Upper lobe of left lung (tissue), 6 donors: ENCODE measurements at regions not wholly inside any gene's neighbourhood (a gene's known extent, or its start where the extent isn't known, plus 50 kb on each side); places are given as distances from the start of the nearest gene placed in this dataset.

Experiments used
- ATAC-seq, 2 donors: fragments of 200-7000 bp; cut with Tn5 transposase; one replicate each; pipeline ENCODE4 v1.9.1; 2022; ENCODE audit warnings: mild to moderate bottlenecking in 2 of 2, moderate library complexity in 2 of 2; ENCODE audit not compliant: low FRiP score in 2 of 2
- DNase-seq, 2 donors: peaks; one replicate each; pipeline ENCODE4 v3.0.0-alpha.2; 2019 to 2020
- H3K27ac ChIP-seq, 4 donors: fragments of 200-600 bp; sonication (generic); one replicate each; pipeline ENCODE4 v1.5.1; 2016 to 2019
- H3K27me3 ChIP-seq, 4 donors: fragments of 200-600 bp; sonication (generic); one replicate each; pipeline ENCODE4 v1.5.1; 2017 to 2019
- H3K36me3 ChIP-seq, 4 donors: fragments of 200-600 bp; sonication (generic); one replicate each; pipeline ENCODE4 v1.5.1; 2016 to 2019
- H3K4me1 ChIP-seq, 4 donors: fragments of 200-600 bp; sonication (generic); one replicate each; pipeline ENCODE4 v1.5.1; 2018 to 2019
- H3K4me3 ChIP-seq, 4 donors: fragments of 200-600 bp; sonication (generic); one replicate each; pipeline ENCODE4 v1.5.1; 2017 to 2019; ENCODE audit warnings: mild to moderate bottlenecking in 2 of 4, moderate library complexity in 1 of 4
- H3K9me3 ChIP-seq, 4 donors: fragments of 200-600 bp; sonication (generic); one replicate each; pipeline ENCODE4 v1.5.1; 2018 to 2019
- EP300 ChIP-seq, 4 donors: sonication (generic); formaldehyde crosslinking; IDR thresholded peaks; one replicate each; pipeline ENCODE4 v1.5.1; 2017; ENCODE audit warnings: antibody characterized with exemption in 4 of 4, control low read depth in 2 of 4
- POLR2A ChIP-seq, 4 donors: fragments of 450-650 bp; IDR thresholded peaks; one replicate each; pipeline ENCODE4 v1.5.1; 2016 to 2017; ENCODE audit warnings: antibody characterized with exemption in 4 of 4, mild to moderate bottlenecking in 2 of 4
- POLR2AphosphoS5 ChIP-seq, 2 donors: sonication (generic); formaldehyde crosslinking; IDR thresholded peaks; one replicate each; pipeline ENCODE4 v1.5.1; 2017; ENCODE audit warnings: antibody characterized with exemption in 2 of 2
- WGBS, 2 donors: methylation state at CpG; one replicate each; pipeline ENCODE4 v1.1.5; 2017 to 2018; 5-methylcytosine and 5-hydroxymethylcytosine counted together
- TF ChIP-seq, protein P1 (sequence below), 6 experiments: fragments of 450-650 bp in 4 of 6; fragments of 200-600 bp in 2 of 6; sonication (generic) in 2 of 6; IDR thresholded peaks; one replicate each; pipeline ENCODE4 v1.5.1; 2016 to 2019; ENCODE audit warnings: antibody characterized with exemption in 6 of 6
- donor health status: DM: no; HTN: no; CAD: no; lungs with moderate emphysema.
- donor health status: DM: no; HTN: yes; CAD: no; lungs with severe emphysema.

DNA sequence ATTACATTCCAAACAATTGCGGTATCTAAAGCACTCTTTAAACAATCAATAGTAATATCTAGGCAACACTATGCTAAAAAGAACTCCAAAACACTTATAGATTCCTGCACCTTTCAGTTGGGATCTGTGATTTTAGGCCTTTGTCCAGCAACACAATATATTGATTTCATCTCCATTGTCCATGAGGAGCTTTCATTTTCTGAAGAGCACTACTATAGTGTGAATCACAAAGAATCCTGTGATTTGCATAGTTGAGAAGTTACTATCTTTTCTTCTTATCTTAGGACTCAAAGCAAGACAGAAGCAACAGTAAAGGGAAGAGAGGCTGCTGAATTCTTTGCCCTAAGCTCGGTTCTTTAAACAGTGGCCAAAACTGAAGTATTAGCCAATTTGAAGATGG is 846.8 kb downstream of the IPMK start:
- DNase-seq (no peak), ATAC-seq (no peak)
- no peak overlapping the region for H3K4me3 ChIP-seq
- no peak overlapping the region for H3K27ac ChIP-seq
- H3K36me3 ChIP-seq: no peaks in the 10 kb centered on the region
- 67 to 84% methylated on average over 2 of the region's 2 CpGs for WGBS, 2 donors
- no peaks in the 10 kb centered on the region for H3K27me3 ChIP-seq
- no peaks in the 10 kb centered on the region for H3K9me3 ChIP-seq
- no peaks in the 10 kb centered on the region for H3K4me1 ChIP-seq
- TF ChIP-seq, protein P1, sequence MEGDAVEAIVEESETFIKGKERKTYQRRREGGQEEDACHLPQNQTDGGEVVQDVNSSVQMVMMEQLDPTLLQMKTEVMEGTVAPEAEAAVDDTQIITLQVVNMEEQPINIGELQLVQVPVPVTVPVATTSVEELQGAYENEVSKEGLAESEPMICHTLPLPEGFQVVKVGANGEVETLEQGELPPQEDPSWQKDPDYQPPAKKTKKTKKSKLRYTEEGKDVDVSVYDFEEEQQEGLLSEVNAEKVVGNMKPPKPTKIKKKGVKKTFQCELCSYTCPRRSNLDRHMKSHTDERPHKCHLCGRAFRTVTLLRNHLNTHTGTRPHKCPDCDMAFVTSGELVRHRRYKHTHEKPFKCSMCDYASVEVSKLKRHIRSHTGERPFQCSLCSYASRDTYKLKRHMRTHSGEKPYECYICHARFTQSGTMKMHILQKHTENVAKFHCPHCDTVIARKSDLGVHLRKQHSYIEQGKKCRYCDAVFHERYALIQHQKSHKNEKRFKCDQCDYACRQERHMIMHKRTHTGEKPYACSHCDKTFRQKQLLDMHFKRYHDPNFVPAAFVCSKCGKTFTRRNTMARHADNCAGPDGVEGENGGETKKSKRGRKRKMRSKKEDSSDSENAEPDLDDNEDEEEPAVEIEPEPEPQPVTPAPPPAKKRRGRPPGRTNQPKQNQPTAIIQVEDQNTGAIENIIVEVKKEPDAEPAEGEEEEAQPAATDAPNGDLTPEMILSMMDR (IDR thresholded peaks at IDR 0.05): no peak
- TF ChIP-seq EP300 (IDR thresholded peaks at IDR 0.05) (no peak), POLR2A (IDR thresholded peaks at IDR 0.05) (no peak), POLR2AphosphoS5 (IDR thresholded peaks at IDR 0.05) (no peak)

DNA sequence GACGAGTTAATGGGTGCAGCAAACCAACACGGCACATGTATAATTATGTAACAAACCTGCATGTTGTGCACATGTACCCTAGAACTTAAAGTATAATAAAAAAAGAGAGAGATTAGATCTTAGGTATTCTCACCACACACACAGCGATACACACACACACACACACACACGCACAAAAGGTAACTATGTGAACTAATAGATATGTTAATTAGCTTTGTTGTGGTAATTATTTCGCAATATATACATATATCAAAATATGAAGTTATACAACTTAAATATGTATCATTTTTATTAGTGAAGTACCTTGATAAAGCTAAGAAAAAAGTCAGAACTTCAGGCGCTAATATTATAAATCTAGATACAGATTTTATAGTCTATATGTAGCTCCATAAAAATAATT is 849.2 kb downstream of the IPMK start:
- DNase-seq (no peak), ATAC-seq (no peak)
- 87 to 89% methylated on average over 6 of the region's 6 CpGs for WGBS, 2 donors
- H3K27ac ChIP-seq: no peak overlapping the region
- TF ChIP-seq POLR2A (IDR thresholded peaks at IDR 0.05) (no peak), EP300 (IDR thresholded peaks at IDR 0.05) (no peak), POLR2AphosphoS5 (IDR thresholded peaks at IDR 0.05) (no peak)
- TF ChIP-seq, protein P1 (IDR thresholded peaks at IDR 0.05): no peak
- H3K4me1 ChIP-seq: no peaks in the 10 kb centered on the region
- H3K9me3 ChIP-seq: no peaks in the 10 kb centered on the region
- no peaks in the 10 kb centered on the region for H3K27me3 ChIP-seq
- H3K36me3 ChIP-seq: no peaks in the 10 kb centered on the region
- no peak overlapping the region for H3K4me3 ChIP-seq

DNA sequence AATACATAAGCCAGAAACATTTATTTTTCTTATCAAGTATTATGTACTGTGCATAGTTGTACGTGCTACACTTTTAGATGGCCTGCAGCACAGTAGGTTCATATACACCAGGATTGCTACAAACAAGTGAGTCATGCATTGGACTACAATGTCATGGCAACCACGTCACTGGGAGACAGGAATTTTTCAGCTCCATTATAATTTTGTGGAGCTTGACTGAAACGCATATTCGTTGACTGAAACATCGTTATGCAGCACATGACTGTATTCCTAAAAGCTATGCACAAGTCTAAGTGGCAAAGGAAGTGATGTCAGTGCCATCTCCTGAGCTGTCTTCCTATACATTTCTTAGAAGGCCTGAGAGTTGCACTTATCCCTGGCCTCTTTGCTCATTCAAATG is 871.8 kb downstream of the IPMK start:
- Histone ChIP-seq H3K36me3 (no peaks in the 10 kb centered on the region), H3K27me3 (no peaks in the 10 kb centered on the region), H3K27ac (no peak overlapping the region), H3K4me1 (no peaks in the 10 kb centered on the region), H3K4me3 (no peak overlapping the region), H3K9me3 (no peaks in the 10 kb centered on the region)
- WGBS, 2 donors: 83 to 87% methylated on average over 5 of the region's 5 CpGs
- ATAC-seq (no peak), DNase-seq (no peak)
- TF ChIP-seq EP300 (IDR thresholded peaks at IDR 0.05) (no peak), POLR2A (IDR thresholded peaks at IDR 0.05) (no peak), POLR2AphosphoS5 (IDR thresholded peaks at IDR 0.05) (no peak)

DNA sequence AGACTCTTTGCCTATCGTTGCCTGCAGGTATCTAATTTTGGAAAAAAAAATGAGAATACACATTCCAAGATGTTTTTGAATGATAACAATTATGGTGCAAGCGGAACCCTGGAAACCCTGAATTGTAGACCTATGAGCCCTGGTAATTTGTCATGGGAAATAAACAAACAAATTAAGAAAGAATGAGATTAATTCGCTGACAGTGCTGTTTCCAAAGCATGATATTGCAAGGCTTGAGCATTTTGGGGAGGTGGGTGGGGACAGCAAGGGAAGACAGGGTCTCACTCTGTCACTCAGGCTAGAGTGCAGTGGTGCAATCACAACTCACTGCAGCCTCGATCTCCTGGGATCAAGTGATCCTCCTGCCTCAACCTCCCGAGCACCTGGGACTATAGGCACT is 900.3 kb downstream of the IPMK start:
- ATAC-seq: no peak
- H3K36me3 ChIP-seq: no peaks in the 10 kb centered on the region
- H3K9me3 ChIP-seq: no peaks in the 10 kb centered on the region
- no peak overlapping the region for H3K27ac ChIP-seq
- H3K4me3 ChIP-seq: no peak overlapping the region
- H3K4me1 ChIP-seq: no peaks in the 10 kb centered on the region
- H3K27me3 ChIP-seq: no peaks in the 10 kb centered on the region
- WGBS, 2 donors: 80 to 84% methylated on average over 5 of the region's 5 CpGs
- TF ChIP-seq EP300 (IDR thresholded peaks at IDR 0.05) (no peak), POLR2A (IDR thresholded peaks at IDR 0.05) (no peak), POLR2AphosphoS5 (IDR thresholded peaks at IDR 0.05) (no peak)
- TF ChIP-seq, protein P1 (IDR thresholded peaks at IDR 0.05): no peak
- DNase-seq: no peak

DNA sequence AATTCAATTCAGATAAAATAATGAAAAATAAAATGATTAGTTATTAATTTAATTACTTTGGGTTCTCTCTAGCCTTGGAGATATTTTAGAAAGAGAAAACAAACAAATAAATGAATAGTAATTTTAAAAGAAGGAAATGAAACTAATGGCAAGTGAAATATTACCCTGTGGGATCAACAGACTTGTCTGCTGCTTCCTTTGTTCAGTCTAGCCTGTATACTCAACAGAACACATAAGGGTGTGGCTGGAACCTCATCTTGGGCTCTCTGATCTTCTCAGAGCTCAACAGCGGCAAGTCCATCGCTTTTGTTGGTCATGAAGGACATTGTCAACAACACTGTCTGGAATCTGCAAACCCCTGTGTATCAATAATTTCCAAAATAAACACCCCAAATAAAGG is 904.9 kb downstream of the IPMK start:
- Histone ChIP-seq H3K4me3 (no peak overlapping the region), H3K36me3 (no peaks in the 10 kb centered on the region), H3K9me3 (no peaks in the 10 kb centered on the region), H3K27ac (no peak overlapping the region), H3K4me1 (no peaks in the 10 kb centered on the region), H3K27me3 (no peaks in the 10 kb centered on the region)
- WGBS, 2 donors: 81 to 88% methylated on average over 2 of the region's 2 CpGs
- TF ChIP-seq POLR2AphosphoS5 (IDR thresholded peaks at IDR 0.05) (no peak), EP300 (IDR thresholded peaks at IDR 0.05) (no peak), POLR2A (IDR thresholded peaks at IDR 0.05) (no peak)
- TF ChIP-seq, protein P1 (IDR thresholded peaks at IDR 0.05): no peak
- DNase-seq (no peak), ATAC-seq (no peak)
